ENCODE measurements at regions not wholly inside any gene's neighbourhood (a gene's known extent, or its start where the extent isn't known, plus 50 kb on each side); places are given as distances from the start of the nearest gene placed in this dataset.

DNA sequence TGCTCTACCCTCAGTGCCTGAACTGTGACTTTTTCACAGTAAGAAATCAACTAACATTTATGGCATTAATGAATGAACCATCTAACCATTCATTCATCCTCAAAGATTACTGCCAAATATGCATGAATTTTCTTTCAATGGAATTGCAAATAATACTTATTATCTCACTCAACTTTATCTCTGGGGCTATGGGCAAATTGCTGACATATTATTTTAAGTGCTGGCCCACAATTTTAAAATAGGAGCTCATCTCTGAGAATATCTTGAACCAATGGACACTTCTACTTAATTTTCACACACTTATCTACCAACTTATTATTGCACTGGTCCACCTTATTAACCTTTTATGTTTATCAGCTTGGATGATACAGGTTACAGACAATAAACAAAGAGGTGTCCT, 182.8 kb downstream of the RBM43 start:
- TF ChIP-seq, protein P1, sequence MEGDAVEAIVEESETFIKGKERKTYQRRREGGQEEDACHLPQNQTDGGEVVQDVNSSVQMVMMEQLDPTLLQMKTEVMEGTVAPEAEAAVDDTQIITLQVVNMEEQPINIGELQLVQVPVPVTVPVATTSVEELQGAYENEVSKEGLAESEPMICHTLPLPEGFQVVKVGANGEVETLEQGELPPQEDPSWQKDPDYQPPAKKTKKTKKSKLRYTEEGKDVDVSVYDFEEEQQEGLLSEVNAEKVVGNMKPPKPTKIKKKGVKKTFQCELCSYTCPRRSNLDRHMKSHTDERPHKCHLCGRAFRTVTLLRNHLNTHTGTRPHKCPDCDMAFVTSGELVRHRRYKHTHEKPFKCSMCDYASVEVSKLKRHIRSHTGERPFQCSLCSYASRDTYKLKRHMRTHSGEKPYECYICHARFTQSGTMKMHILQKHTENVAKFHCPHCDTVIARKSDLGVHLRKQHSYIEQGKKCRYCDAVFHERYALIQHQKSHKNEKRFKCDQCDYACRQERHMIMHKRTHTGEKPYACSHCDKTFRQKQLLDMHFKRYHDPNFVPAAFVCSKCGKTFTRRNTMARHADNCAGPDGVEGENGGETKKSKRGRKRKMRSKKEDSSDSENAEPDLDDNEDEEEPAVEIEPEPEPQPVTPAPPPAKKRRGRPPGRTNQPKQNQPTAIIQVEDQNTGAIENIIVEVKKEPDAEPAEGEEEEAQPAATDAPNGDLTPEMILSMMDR (IDR thresholded peaks at IDR 0.05; ENCODE audit: low read length) = no peak
- TF ChIP-seq EZH2 (IDR thresholded peaks at IDR 0.05; ENCODE audit: borderline replicate concordance, low read length) = no peak
